ENCODE measurements at regions not wholly inside any gene's neighbourhood (a gene's known extent, or its start where the extent isn't known, plus 50 kb on each side); places are given as distances from the start of the nearest gene placed in this dataset.

DNA sequence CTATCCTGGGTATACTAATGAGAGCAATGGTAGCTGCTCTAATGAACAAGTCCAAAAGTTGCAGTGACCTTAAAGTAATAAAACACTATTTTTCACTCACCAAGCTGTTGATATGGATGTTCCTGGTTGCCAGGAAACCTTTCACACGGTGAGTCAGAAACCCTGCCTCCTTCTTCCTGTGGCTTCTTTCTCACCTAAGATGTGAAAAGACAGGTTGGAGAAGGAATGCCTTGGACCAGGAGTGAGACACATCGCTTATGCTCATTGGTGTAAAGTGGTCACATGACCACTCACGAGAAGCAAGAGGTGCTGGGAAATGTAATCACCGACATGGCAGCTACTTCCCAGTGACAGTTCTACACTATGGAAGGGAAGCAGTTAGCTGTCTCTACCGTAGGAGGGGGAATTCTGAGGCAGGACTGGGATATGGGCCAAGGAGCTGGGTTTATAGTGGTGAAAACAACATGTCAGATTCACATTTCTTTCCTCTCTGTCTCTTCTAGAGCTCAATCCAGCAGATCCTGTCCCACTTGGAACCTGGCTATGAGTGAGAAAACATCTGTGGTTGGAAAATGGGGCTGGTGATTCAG lies 320.4 kb upstream of the KLF4 start:
- Mint-ChIP-seq H3K27me3 (ENCODE audit: insufficient read depth) (no peaks in the 10 kb centered on the region), H3K36me3 (ENCODE audit: low read depth) (no peaks in the 10 kb centered on the region), H3K4me1 (ENCODE audit: low read depth) (no peaks in the 10 kb centered on the region), H3K27ac (no peak overlapping the region), H3K4me3 (no peak overlapping the region), H3K9me3 (peaks cover 4% of the 10 kb centered on the region)
- no peak for DNase-seq (ENCODE audit: low spot score)
- intact Hi-C loops (cut with micrococcal nuclease): no loop called here

- DNase-seq (ENCODE audit: low spot score): no peak
- Mint-ChIP-seq H3K4me1 (ENCODE audit: low read depth) (no peaks in the 10 kb centered on the region), H3K27me3 (ENCODE audit: insufficient read depth) (no peaks in the 10 kb centered on the region), H3K27ac (no peak overlapping the region), H3K36me3 (ENCODE audit: low read depth) (no peaks in the 10 kb centered on the region), H3K4me3 (no peak overlapping the region), H3K9me3 (peaks cover 4% of the 10 kb centered on the region)
- intact Hi-C loops (cut with micrococcal nuclease): no loop called here
Observed at GRCh38 chr9:107807183-107807582, 317.6 kb upstream of the KLF4 start.

DNA sequence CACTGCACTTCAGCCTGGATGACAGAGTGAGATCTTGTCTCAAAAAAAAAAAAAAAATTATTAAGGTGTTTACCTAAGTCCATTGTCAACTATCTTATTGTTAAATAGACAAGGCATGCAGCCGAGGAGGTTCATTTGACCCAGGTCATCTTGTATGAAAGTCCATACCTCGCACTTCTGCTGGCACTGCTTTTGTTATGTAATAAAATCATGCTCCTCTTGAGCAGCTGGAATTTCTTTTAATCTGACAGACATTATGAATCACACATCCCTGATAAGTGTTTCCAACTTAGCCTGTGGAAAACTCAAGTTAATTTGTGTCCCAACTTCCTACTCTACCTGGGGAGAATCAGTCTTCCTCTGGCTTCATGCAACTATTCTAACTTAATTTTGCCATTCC lies 315.6 kb upstream of the KLF4 start:
- Mint-ChIP-seq H3K9me3 (peaks cover 4% of the 10 kb centered on the region), H3K27me3 (ENCODE audit: insufficient read depth) (no peaks in the 10 kb centered on the region), H3K4me3 (no peak overlapping the region), H3K27ac (no peak overlapping the region), H3K36me3 (ENCODE audit: low read depth) (no peaks in the 10 kb centered on the region), H3K4me1 (ENCODE audit: low read depth) (no peaks in the 10 kb centered on the region)
- intact Hi-C loops (cut with micrococcal nuclease): no loop called here
- DNase-seq (ENCODE audit: low spot score): no peak

DNA sequence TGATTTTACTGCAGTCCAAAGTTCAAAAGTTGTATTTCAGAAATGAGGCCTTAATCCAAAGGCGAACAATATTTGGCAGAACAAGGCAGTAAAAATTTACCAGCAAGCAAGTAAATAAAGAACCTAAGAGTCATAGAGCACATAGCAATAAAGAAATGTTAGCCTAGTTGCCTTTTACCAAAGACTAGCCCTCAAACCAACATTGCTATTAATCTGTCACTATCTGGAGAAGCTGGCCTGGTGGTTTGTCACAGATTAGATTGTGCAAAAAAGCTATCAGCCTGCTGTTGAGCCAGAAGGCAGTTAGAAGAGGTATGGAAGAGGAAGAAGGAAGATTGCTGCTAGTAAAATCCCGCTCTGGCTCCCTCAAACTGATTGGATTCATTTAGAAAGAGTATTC lies 304.7 kb upstream of the KLF4 start:
- Mint-ChIP-seq H3K9me3 (no peaks in the 10 kb centered on the region), H3K27ac (no peak overlapping the region), H3K27me3 (ENCODE audit: insufficient read depth) (no peaks in the 10 kb centered on the region), H3K36me3 (ENCODE audit: low read depth) (no peaks in the 10 kb centered on the region), H3K4me1 (ENCODE audit: low read depth) (no peaks in the 10 kb centered on the region), H3K4me3 (no peak overlapping the region)
- DNase-seq (ENCODE audit: low spot score): no peak
- intact Hi-C loops (cut with micrococcal nuclease): no loop called here

DNA sequence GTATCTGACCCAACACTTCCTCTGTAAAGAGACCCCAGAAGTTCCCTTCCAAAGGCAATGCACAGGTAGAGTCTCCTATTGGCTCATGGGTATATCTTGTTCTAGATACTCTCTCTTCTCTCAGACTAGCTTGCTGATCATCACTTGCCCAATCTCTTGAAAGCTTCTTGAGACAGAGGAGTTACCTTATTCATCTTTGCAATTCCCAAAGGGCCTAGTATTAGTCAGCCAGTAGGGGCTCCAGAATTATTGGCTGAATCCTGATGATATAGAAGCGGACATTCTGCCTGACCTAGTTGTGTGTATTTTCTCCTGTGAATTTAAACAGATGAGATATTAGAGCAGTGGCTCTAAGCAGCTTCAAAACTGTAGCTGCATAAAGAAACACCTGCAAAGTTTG lies 304.0 kb upstream of the KLF4 start:
- DNase-seq (ENCODE audit: low spot score): no peak
- H3K27me3 Mint-ChIP-seq (ENCODE audit: insufficient read depth): no peaks in the 10 kb centered on the region
- no peak overlapping the region for H3K27ac Mint-ChIP-seq
- no peaks in the 10 kb centered on the region for H3K9me3 Mint-ChIP-seq
- no peaks in the 10 kb centered on the region for H3K4me1 Mint-ChIP-seq (ENCODE audit: low read depth)
- H3K36me3 Mint-ChIP-seq (ENCODE audit: low read depth): no peaks in the 10 kb centered on the region
- no peak overlapping the region for H3K4me3 Mint-ChIP-seq
- intact Hi-C loops (cut with micrococcal nuclease): no loop called here

- DNase-seq (ENCODE audit: low spot score): no peak
- Mint-ChIP-seq H3K36me3 (ENCODE audit: low read depth) (no peaks in the 10 kb centered on the region), H3K4me3 (no peak overlapping the region), H3K4me1 (ENCODE audit: low read depth) (no peaks in the 10 kb centered on the region), H3K9me3 (no peaks in the 10 kb centered on the region), H3K27me3 (ENCODE audit: insufficient read depth) (no peaks in the 10 kb centered on the region), H3K27ac (no peak overlapping the region)
- intact Hi-C loops (cut with micrococcal nuclease): no loop called here
Observed at GRCh38 chr9:107792596-107792995, 303.0 kb upstream of the KLF4 start.

DNA sequence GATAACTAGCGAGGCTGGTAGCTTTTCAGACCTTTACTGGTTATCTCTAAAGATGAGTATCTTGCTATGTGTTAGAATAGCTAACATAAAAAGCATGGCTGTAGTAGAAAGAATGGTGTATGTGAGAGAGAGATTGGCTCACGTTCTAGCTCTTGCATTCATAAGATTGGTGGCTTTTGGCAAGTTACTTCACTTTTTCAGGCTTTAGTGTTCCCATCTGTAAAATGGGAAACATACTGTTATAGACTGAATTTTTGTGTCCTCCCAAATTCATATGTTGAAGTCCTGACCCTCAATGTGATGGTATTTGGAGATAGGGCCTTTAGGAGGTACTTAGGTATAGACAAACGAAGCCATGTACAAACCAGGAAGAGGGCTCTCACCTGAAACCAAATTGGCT lies 302.4 kb upstream of the KLF4 start:
- Mint-ChIP-seq H3K36me3 (ENCODE audit: low read depth) (no peaks in the 10 kb centered on the region), H3K4me1 (ENCODE audit: low read depth) (no peaks in the 10 kb centered on the region), H3K27ac (no peak overlapping the region), H3K27me3 (ENCODE audit: insufficient read depth) (no peaks in the 10 kb centered on the region), H3K4me3 (no peak overlapping the region), H3K9me3 (no peaks in the 10 kb centered on the region)
- intact Hi-C loops (cut with micrococcal nuclease): no loop called here
- no peak for DNase-seq (ENCODE audit: low spot score)

DNA sequence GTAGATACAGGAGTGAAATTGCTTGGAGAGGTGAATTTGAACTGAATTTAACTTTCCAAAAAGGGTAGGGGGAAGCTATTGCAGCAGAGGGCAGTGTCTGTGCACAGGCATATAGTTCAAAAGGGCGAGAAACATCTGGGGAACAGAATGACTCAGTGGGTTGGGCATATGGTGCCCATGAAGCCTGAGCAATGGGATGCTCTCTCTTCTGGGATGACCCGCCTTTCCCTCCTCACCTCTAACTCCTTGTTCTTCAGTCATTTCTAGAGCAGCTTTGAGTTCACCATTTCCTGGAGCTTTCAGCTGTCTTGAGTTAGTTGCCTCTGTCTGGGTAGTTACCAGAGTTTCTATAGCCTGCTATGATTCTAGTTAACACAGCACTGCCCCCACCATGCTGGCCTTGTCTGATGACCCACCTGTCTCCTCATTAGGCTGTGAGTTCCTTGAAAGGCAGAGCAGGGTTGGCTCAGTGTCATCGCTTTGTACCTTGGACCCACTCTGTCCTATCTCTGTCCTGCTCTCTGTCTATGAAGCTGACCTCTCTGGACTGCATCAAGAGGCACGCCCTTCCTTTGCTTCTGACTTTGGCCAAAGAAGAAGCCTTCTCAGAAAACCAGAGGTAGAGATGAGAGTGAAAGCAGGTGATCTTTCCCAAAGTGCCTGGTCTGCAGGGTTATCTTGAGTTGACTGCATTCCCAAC lies 299.6 kb upstream of the KLF4 start:
- intact Hi-C loops (cut with micrococcal nuclease): no loop called here
- no peak overlapping the region for H3K27ac Mint-ChIP-seq

DNA sequence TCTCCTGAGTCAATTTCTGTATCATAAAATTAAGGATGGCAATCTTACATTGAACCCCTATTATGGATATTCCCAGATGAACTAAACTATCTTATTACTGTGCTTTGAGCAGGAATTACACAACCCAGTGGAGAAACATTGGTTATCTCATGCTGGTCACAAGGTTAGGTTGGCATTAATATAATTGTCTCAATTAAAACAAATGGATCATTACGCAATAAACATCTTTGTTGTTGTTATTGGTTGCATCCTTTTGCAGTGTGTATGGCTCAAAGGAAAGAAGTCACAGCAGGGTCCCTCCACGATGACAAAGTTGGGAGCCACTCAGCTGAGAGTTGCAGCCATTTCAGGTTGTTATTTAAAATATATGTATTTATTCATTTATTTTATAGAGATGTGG lies 297.0 kb upstream of the KLF4 start:
- Mint-ChIP-seq H3K36me3 (ENCODE audit: low read depth) (no peaks in the 10 kb centered on the region), H3K4me1 (ENCODE audit: low read depth) (no peaks in the 10 kb centered on the region), H3K4me3 (no peak overlapping the region), H3K9me3 (no peaks in the 10 kb centered on the region), H3K27ac (no peak overlapping the region), H3K27me3 (ENCODE audit: insufficient read depth) (no peaks in the 10 kb centered on the region)
- intact Hi-C loops (cut with micrococcal nuclease): no loop called here
- no peak for DNase-seq (ENCODE audit: low spot score)

More for the DNA sequence above, 299.6 kb upstream of the KLF4 start:
- no peak overlapping the region for H3K4me3 Mint-ChIP-seq
- H3K4me1 Mint-ChIP-seq (ENCODE audit: low read depth): no peaks in the 10 kb centered on the region
- H3K36me3 Mint-ChIP-seq (ENCODE audit: low read depth): no peaks in the 10 kb centered on the region
- H3K27me3 Mint-ChIP-seq (ENCODE audit: insufficient read depth): no peaks in the 10 kb centered on the region
- DNase-seq (ENCODE audit: low spot score): no peak
- H3K9me3 Mint-ChIP-seq: no peaks in the 10 kb centered on the region

DNA sequence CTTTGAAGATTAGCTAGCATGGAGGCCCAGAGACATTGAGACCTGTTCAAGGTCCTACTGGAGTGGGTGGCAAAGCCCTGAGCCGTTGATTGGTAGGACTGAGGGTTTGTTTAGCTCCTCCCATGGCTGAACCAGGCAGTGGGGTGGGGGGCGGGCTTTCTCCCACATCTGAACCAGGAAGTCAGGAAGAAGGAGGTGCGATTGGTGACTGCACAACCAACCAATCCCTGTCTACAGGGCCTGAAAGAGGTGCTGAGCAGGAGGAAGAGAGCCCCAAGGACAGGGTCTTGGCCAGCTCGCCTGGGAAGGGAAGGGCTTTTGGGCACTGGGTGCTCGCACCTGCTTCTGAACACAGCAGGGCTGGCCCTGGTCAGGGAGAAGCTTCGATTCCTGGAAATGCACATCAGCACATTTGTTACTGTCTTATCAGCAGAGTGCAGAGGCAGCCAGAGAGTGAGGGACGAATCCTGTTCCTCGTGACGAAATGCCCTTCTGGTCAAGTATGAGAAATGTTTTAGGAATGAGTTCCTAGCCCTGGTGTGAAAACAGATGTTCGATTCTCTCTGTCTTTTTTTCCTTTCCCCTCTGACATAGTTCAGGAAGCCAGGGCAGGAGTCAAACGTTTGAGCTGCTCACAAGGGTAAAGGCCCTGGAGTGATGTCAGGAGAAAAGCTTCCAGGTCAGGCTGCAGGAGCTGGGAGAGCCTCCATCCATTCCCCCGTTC lies 294.8 kb upstream of the KLF4 start:
- Mint-ChIP-seq H3K4me3 (no peak overlapping the region), H3K27ac (no peak overlapping the region), H3K36me3 (ENCODE audit: low read depth) (no peaks in the 10 kb centered on the region), H3K4me1 (ENCODE audit: low read depth) (no peaks in the 10 kb centered on the region), H3K9me3 (no peaks in the 10 kb centered on the region), H3K27me3 (ENCODE audit: insufficient read depth) (no peaks in the 10 kb centered on the region)
- intact Hi-C loops (cut with micrococcal nuclease): no loop called here
- no peak for DNase-seq (ENCODE audit: low spot score)

DNA sequence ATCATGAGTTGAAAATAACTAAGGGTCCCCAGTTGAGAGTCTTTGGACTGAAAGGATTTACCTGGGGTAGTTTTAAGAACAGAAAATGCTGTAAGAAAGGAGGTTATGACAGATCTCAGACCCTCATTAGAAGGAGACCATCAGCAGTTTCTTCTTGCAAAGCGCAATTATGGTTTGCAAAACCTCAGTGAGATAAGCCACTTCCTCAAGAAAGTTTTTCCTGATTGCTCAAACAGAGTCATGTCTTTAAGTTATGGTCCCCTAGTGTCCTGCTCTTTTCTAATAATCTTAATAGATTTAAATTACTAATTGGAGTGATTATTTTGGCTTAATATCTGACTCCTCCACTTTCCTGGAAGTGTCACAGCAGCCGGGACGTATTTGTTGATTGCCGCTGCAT lies 293.2 kb upstream of the KLF4 start:
- intact Hi-C loops (cut with micrococcal nuclease): no loop called here
- no peak for DNase-seq (ENCODE audit: low spot score)
- no peaks in the 10 kb centered on the region for H3K9me3 Mint-ChIP-seq
- H3K4me1 Mint-ChIP-seq (ENCODE audit: low read depth): no peaks in the 10 kb centered on the region
- H3K36me3 Mint-ChIP-seq (ENCODE audit: low read depth): no peaks in the 10 kb centered on the region
- H3K27ac Mint-ChIP-seq: no peak overlapping the region
- no peaks in the 10 kb centered on the region for H3K27me3 Mint-ChIP-seq (ENCODE audit: insufficient read depth)
- H3K4me3 Mint-ChIP-seq: no peak overlapping the region

DNA sequence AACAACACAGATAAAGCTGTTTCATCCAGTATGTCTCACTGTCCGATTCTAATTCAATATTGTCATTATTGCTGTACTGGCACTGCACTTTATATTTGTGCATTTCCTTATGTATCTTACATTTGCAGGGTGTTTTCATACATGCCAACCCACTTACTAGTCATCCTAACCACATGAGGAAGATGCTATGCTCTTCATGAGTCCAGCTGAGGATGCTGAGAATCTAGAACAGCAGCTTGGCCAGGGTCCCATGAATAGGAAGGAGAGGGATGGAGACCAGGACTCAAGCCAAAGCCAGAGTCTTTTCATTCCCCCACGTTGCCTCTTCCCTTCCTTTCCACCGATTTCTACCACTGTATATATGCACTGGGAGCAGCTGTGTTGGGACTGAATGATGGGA lies 292.8 kb upstream of the KLF4 start:
- no peak overlapping the region for H3K4me3 Mint-ChIP-seq
- no peak for DNase-seq (ENCODE audit: low spot score)
- H3K9me3 Mint-ChIP-seq: no peaks in the 10 kb centered on the region
- H3K36me3 Mint-ChIP-seq (ENCODE audit: low read depth): no peaks in the 10 kb centered on the region
- no peak overlapping the region for H3K27ac Mint-ChIP-seq
- no peaks in the 10 kb centered on the region for H3K27me3 Mint-ChIP-seq (ENCODE audit: insufficient read depth)
- intact Hi-C loops (cut with micrococcal nuclease): no loop called here
- no peaks in the 10 kb centered on the region for H3K4me1 Mint-ChIP-seq (ENCODE audit: low read depth)

DNA sequence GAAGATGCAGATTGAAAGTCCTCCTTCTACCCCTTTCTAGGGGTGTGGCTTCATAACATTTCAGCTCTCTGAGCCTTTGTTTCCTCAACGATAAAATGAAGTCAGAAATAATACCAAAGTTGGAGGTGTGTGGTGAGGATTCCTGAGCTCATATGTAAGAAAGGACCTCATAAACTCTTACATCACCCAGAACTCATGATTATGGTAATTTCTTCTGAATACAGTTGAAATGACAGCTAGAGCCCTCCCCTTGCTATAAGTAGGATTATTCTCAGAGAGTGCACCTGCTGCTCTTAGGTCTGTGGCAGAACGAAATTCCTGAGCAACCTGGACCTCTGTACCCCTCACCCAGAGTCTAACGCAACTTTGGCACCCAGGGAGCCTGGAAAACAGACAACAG lies 291.4 kb upstream of the KLF4 start:
- DNase-seq (ENCODE audit: low spot score): no peak
- Mint-ChIP-seq H3K36me3 (ENCODE audit: low read depth) (no peaks in the 10 kb centered on the region), H3K9me3 (no peaks in the 10 kb centered on the region), H3K4me3 (no peak overlapping the region), H3K4me1 (ENCODE audit: low read depth) (no peaks in the 10 kb centered on the region), H3K27ac (no peak overlapping the region), H3K27me3 (ENCODE audit: insufficient read depth) (no peaks in the 10 kb centered on the region)
- intact Hi-C loops (cut with micrococcal nuclease): no loop called here

Data from activated T-helper 1 cell treated with anti-CD3 and anti-CD28 coated beads, Interleukin-12 subunit alpha, Interleukin-12 subunit beta, Interleukin-2, Interleukin-4 antibody, amounts not matched to agents 30 ng/mL and 10 ng/mL and 1 ng/mL, durations not matched to agents 14 hours and 24 hours and 36 hours (primary cell).